HL-60/S4 treated with retinoic acid at 250 ng/mL for 4 days and 3 days (cell line): ENCODE measurements at regions not wholly inside any gene's neighbourhood (a gene's known extent, or its start where the extent isn't known, plus 50 kb on each side); places are given as distances from the start of the nearest gene placed in this dataset.

Experiments
- in situ Hi-C: fragments of 300-500 bp; cut with MboI; formaldehyde crosslinking; loops from 2 replicates; pipeline ENCODE4 v1.7.0; 2022; ENCODE audit warnings: low sequenced_read_pairs

- in situ Hi-C loops: no loop called here
Observed at GRCh38 chr15:31453558-31454318, 127.1 kb downstream of the KLF13 start.

GRCh38 chr15:31455499-31455898 is 128.9 kb downstream of the KLF13 start:
- in situ Hi-C loops: no loop called here

GRCh38 chr15:31456354-31457060 is 129.9 kb downstream of the KLF13 start:
- in situ Hi-C loops: no loop called here

- in situ Hi-C loops: no loop called here
Observed at GRCh38 chr15:31457161-31457560, 130.5 kb downstream of the KLF13 start.

GRCh38 chr15:31457631-31458526 is 131.2 kb downstream of the KLF13 start:
- in situ Hi-C loops: no loop called here

GRCh38 chr15:31458596-31459399 is 132.2 kb downstream of the KLF13 start:
- in situ Hi-C loops: no loop called here

GRCh38 chr15:31459400-31459748 is 132.7 kb downstream of the KLF13 start:
- in situ Hi-C loops: no loop called here

- in situ Hi-C loops: no loop called here
Observed at GRCh38 chr15:31461375-31461774, 134.7 kb downstream of the KLF13 start.

GRCh38 chr15:31461911-31462480 is 135.4 kb downstream of the KLF13 start:
- in situ Hi-C loops: no loop called here

- in situ Hi-C loops: no loop called here
Observed at GRCh38 chr15:31463521-31464102, 137.0 kb downstream of the KLF13 start.

GRCh38 chr15:31464216-31465082 is 137.8 kb downstream of the KLF13 start:
- in situ Hi-C loops: no loop called here

GRCh38 chr15:31465083-31465955 is 138.7 kb downstream of the KLF13 start:
- in situ Hi-C loops: no loop called here

GRCh38 chr15:31467361-31467760 is 140.7 kb downstream of the KLF13 start:
- in situ Hi-C loops: no loop called here

GRCh38 chr15:31468911-31469785 is 142.5 kb downstream of the KLF13 start:
- in situ Hi-C loops: no loop called here

- in situ Hi-C loops: no loop called here
Observed at GRCh38 chr15:31469786-31470525, 143.3 kb downstream of the KLF13 start.

GRCh38 chr15:31470756-31471155 is 144.1 kb downstream of the KLF13 start:
- in situ Hi-C loops: no loop called here
